ENCODE measurements at regions not wholly inside any gene's neighbourhood (a gene's known extent, or its start where the extent isn't known, plus 50 kb on each side); places are given as distances from the start of the nearest gene placed in this dataset.

DNA sequence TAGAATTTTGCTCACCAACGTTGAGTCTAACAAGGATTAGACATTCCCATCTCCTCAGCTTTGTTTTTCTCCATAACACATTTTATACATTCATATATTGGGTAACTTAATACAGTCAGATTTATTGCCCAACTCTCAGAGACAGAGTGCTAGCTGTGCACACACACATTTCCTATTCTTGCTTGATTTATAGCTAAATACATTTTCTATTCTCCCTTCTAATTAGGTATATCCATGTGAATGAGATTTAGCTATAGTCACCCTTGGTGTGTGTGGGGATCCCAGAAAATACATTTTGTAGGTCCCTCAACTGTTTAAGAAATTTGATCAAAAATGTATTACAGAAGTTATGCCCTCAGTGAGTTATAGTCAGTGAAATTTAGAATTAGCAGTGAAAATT lies 715.4 kb downstream of the NSUN3 start:
- H3K27ac ChIP-seq: no peak overlapping the region
- TF ChIP-seq CTCF (conservative IDR thresholded peaks at IDR 0.05): no peak

GRCh38 chr3:94778814-94779494 lies 716.1 kb downstream of the NSUN3 start:
- no peak for TF ChIP-seq CTCF (conservative IDR thresholded peaks at IDR 0.05)
- no peak overlapping the region for H3K27ac ChIP-seq

- no peak for TF ChIP-seq CTCF (conservative IDR thresholded peaks at IDR 0.05)
- H3K27ac ChIP-seq: no peak overlapping the region
Measured at GRCh38 chr3:94779699-94780098, 716.8 kb downstream of the NSUN3 start.

DNA sequence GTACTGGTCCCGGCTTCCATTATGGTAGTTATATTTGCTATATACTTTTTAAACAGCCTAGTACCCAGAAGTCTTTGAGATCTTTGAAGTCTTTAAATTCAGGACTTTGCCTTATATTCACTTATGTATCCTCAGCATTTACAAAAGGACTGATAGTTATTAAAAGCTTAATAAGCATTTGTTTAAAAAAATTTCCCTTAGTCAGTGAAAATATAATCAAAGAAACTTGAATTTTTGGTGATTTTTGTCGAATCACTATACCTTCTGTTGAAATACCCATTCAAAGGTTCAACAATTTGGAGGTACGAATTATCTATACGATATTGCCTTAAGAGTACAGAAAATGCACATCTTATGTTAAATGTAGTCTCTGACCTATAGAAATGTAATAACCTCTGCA lies 721.4 kb downstream of the NSUN3 start:
- no peak overlapping the region for H3K27ac ChIP-seq
- no peak for TF ChIP-seq CTCF (conservative IDR thresholded peaks at IDR 0.05)

- TF ChIP-seq CTCF (conservative IDR thresholded peaks at IDR 0.05): no peak
- no peak overlapping the region for H3K27ac ChIP-seq
Measured at GRCh38 chr3:94787066-94787465, 724.2 kb downstream of the NSUN3 start.

- TF ChIP-seq CTCF (conservative IDR thresholded peaks at IDR 0.05): no peak
- H3K27ac ChIP-seq: no peak overlapping the region
Measured at GRCh38 chr3:94787734-94788270, 724.9 kb downstream of the NSUN3 start.

GRCh38 chr3:94794563-94794962 lies 731.7 kb downstream of the NSUN3 start:
- no peak overlapping the region for H3K27ac ChIP-seq
- no peak for TF ChIP-seq CTCF (conservative IDR thresholded peaks at IDR 0.05)
